Effector CD8-positive, alpha-beta T cell (primary cell): ENCODE measurements at regions not wholly inside any gene's neighbourhood (a gene's known extent, or its start where the extent isn't known, plus 50 kb on each side); places are given as distances from the start of the nearest gene placed in this dataset.
"Not testable (repeated sequence)": the region's sequence is repeated elsewhere in the genome, so short reads cannot be mapped to it uniquely, and the experiment has no call there.

ENCODE experiments used
- DNase-seq: peaks from one replicate; lab custom pipeline; 2025; lab: John Stamatoyannopoulos, UW

DNA sequence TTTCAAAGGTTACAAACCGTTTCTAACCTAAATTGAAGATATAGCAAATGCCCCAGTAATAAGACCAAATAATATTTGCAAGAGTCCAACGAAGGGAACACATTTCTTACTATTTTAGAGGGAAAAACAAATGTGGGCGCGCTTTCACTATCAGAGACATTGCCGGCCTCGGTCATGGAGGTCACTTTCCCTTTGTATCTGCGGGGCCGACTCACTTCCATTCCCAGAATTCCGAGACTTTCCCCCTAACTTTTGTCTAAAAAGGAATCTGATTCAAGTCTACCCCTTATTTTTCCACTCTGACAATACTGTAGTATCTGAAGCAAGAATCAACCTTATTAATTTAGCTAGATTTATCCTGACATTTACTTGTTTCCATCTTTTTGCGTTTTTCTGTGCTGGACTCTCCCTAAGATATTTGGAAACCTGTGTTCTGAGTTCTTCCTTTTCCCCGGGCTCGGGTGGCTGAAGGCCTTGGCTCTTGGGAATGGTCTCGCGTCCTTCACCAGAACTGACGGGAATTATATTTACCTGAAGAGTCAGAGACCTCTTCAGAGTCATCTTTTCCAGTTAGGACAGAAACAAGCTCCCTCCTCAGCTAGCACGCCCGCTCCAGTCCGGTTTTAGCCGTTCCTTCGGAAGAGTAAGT lies 71.8 kb upstream of the ZNF184 start:
- no peak for DNase-seq

- DNase-seq: not testable (repeated sequence)
Observed at GRCh38 chr6:27544135-27544534, 71.2 kb upstream of the ZNF184 start.

DNA sequence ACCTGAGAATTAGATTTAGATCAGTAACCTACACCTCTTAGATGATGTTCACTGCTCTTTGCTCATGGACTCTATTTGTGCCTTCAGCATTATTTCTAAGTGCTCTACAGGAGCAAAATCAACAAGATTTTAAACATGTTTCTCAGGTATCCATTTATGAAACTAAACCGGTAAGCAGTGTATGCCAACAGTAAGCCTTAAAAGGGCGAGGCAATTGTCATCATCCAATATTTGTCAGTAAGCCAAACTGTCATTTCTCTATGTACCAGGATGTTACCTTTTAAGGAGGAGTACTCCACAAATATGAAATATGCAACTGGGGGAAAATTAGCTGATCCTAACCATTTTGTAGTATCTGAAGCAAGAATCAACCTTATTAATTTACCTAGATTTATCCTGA lies 69.6 kb upstream of the ZNF184 start:
- DNase-seq: no peak

- DNase-seq: no peak
Observed at GRCh38 chr6:27541933-27542297, 69.0 kb upstream of the ZNF184 start.

DNA sequence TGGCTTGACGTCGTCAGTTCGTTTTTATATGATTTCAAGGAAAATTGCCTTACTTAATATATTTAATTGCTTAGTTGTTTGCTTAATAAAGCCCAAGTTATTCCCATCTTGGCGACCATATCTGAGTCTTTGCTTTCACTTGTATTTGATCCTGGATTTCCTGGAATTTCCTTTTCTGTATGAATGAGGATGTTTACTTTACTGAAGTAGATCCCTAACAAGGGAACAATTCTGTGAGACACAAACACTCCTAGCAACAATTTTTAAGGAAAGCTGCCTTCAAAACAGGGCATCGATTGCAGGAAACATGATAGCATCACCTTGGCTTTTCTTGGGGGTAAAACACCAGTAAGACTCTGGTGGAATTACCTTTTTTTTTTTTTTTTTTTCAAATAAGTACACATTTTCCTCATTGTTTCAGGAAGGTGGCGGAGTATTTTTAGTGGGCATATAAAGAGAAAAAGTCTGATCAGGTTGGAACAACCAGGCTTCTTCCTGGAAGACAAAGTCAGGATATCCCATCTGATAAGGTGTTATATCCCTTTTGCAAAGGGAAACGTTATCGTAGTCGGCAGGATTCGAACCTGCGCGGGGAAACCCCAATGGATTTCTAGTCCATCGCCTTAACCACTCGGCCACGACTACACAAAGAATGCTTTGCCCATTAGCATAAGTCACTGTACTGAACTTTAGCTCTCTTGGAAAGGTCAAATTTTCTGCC lies 68.5 kb upstream of the ZNF184 start:
- no peak for DNase-seq

GRCh38 chr6:27539551-27539950 lies 66.6 kb upstream of the ZNF184 start:
- no peak for DNase-seq

- no peak for DNase-seq
Observed at GRCh38 chr6:27532820-27533538, 60.1 kb upstream of the ZNF184 start.

GRCh38 chr6:27531772-27532459 lies 59.0 kb upstream of the ZNF184 start:
- no peak for DNase-seq

- DNase-seq: not testable (repeated sequence)
Observed at GRCh38 chr6:27529796-27530195, 56.9 kb upstream of the ZNF184 start.

DNA sequence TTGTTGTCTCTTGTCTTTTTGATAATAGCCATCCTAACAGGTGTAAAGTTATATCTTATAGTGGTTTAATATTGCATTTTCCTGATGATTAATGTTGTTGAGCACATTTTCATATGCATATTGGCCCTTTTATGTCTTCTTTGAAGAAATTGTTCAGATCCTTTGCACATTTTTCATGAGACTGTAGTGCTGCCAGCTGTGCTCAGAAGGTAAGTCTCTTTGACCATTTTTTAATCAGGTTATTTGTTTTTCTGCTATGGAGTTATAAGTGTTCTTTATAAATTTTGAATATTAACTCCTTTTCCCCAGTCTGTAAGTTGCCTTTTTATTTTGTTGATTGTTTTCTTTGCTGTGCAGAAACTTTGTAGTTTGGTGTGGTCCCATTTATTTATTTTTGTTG lies 55.8 kb upstream of the ZNF184 start:
- no peak for DNase-seq
